ENCODE measurements at regions not wholly inside any gene's neighbourhood (a gene's known extent, or its start where the extent isn't known, plus 50 kb on each side); places are given as distances from the start of the nearest gene placed in this dataset.
A peak's percentile ranks its signal among the peaks of the same experiment; 100 is the strongest.
"Not testable (repeated sequence)": the region's sequence is repeated elsewhere in the genome, so short reads cannot be mapped to it uniquely, and the experiment has no call there.

- no peak for DNase-seq (ENCODE audit: low read depth)
Measured at GRCh38 chr1:234776876-234777855, 167.2 kb upstream of the IRF2BP2 start.

GRCh38 chr1:234776256-234776875 lies 166.4 kb upstream of the IRF2BP2 start:
- DNase-seq (ENCODE audit: low read depth) = no peak

GRCh38 chr1:234775477-234776246 lies 165.7 kb upstream of the IRF2BP2 start:
- no peak for DNase-seq (ENCODE audit: low read depth)

DNA sequence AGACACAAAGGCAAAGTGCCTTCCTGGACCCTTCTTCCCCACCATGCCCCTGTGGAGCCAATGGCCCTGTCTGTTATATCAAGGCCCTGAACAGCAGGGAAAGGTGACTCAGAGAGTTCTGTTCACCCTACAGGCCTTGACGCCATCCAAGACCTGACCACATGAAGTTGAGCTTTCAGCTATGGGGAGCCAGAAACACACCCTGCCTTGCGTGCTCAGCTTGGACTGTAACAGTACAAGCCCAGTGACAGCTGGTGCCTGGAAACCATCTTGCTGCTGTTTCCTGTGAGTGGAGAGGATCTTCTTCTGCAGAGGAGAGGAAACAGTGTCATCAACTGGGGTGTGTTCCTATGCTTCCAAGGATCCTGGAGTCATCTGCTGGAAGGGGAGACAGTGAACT lies 165.0 kb upstream of the IRF2BP2 start:
- no peak for DNase-seq (ENCODE audit: low read depth)

DNA sequence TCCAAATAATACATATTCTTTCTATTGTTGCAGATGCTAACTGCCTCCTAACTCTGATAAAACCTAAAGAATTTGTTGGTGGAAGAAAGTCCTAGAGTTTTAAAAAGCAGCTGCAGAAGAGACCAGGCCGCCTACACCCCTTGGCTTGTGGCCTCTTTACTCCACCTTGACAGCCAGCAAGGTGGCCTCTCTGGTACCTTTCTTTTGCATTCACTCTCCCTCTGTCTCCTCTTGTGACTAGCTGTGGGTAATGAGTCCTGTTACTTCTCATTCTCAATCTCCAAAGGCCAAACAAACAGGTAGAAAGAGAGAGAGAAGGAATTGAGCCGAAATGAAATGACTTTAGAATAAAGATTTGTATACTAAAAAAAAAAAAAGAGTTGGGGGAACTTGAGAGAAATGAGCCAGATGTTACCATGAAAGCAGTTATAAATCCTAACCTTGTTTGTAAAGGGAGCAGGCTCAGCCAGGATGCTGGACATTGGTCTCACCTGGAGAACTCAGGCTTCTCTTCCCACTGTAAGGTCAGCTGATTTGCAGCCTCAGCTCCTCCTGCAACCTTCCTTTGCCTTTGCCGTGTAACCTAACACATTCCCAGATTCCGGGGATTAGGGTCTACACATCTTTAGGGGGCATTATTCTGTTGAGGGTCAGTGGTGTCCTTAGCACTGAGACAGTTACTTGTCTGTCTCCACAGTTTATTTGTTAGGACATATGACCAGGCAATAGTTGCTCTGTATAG lies 164.1 kb upstream of the IRF2BP2 start:
- no peak for DNase-seq (ENCODE audit: low read depth)

- DNase-seq (ENCODE audit: low read depth) = peak; percentile 76
Measured at GRCh38 chr1:234772345-234773147, 162.6 kb upstream of the IRF2BP2 start.

DNA sequence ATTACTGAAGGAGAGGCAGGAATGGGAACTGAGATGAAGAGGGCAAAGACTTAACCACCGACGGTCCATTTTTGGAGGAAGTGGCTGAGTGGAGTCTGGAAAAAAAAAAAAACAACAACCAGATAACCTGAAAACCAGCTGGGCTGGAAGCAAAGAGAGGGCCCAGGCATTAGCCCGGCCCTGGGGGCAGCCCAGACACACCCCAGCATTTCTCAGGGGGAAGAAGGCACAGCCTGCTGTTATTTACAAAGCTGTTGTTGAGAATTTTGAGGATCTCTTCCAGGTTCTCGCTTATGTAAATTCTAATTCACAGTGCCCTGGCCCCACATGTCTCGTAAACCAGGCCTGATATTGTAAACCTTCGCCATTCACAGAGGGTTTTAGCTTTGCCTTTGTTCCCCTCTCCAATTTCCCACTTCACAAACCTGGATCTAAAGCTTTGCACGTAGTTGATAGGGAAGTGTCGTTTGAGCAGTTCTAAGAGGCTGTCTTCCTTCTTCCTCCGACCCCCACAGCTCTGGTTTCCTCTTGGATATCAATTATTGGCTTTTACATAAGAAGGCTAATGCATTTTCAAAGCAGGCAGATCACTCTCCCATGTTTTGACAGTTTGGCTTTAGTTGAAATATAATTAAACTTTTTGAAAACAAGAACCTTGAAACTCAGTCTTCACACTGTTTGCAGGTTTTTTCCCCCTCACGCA lies 161.8 kb upstream of the IRF2BP2 start:
- no peak for DNase-seq (ENCODE audit: low read depth)

GRCh38 chr1:234770924-234771540 lies 161.1 kb upstream of the IRF2BP2 start:
- DNase-seq (ENCODE audit: low read depth) = no peak

DNA sequence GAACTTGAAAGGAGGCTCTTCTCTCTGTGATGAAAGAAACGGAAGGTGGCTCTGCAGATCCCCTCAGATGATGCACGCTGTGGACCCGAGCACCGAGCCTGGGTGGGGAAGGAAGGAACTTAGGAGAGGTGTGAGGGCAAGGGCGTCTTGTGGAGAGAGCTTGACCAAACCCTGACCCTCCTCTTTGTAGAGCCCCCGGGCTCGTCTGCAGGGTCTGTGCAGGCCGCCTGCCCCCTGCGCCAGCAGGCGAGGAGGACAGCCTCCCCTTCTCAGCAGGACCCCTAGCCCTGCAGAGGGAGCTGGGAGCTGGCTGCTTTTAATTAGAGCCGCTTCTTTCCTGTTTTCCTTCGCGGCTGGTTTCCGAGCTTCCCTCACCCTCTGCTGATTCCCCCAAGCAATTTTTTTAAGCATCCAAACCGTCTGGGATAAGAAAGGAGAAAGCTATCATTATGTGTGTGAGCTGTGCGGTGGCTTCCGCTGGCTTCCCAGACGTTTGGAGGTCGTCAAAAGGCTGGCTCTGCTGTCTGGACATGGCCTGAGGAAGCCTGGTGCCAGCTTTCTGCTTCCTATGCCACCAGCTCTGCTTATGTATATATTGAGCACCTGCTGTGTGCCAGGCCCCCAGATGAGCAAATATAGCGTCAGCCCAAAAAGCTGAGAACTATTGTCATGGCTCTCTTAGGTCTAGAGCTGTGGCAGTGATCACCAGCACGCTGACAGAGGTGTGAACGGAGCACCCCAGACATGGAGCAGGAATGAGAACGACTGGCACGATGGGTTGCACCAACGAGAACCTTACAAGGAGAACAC lies 160.2 kb upstream of the IRF2BP2 start:
- no peak for DNase-seq (ENCODE audit: low read depth)

- no peak for DNase-seq (ENCODE audit: low read depth)
Measured at GRCh38 chr1:234769284-234769985, 159.5 kb upstream of the IRF2BP2 start.

GRCh38 chr1:234768569-234769283 lies 158.7 kb upstream of the IRF2BP2 start:
- DNase-seq (ENCODE audit: low read depth) = no peak

DNA sequence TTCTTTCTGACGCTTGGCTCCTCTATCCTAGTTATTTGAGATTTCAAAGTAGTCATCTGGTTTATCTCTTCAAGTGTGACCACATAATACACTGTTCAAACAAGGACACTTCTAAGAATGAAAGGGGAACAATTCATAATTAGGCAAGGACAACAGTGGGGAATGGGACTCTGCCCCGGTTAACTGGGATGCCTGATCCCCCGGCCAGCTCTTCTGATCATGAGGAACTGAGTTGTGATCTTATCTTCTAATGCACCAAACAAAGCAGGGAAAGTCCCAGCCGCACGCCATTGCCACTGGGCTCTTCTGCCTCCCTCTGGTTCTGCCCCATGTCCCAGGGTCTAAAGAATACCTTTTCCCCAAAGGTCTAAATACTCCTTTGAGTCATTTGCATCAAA lies 158.2 kb upstream of the IRF2BP2 start:
- DNase-seq (ENCODE audit: low read depth) = no peak

- DNase-seq (ENCODE audit: low read depth) = no peak
Measured at GRCh38 chr1:234765672-234766071, 155.7 kb upstream of the IRF2BP2 start.

DNA sequence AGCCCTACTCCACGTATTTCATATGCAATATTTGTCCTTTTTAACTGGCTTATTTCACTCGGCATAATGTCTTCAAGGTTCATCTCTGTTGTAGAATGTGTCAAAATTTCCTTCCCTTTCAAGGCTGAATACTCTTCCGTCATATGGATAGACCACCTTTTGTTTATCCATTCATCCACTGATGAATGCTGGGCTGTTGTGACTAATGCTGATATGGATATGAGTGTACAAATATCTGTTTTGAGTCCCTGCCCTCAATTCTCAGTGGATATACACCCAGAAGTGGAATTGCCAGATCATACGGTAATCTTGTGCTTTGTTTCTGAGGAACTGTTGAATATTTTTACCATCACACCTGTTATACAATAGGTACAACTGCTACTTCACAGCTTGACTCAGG lies 155.2 kb upstream of the IRF2BP2 start:
- DNase-seq (ENCODE audit: low read depth) = no peak

DNA sequence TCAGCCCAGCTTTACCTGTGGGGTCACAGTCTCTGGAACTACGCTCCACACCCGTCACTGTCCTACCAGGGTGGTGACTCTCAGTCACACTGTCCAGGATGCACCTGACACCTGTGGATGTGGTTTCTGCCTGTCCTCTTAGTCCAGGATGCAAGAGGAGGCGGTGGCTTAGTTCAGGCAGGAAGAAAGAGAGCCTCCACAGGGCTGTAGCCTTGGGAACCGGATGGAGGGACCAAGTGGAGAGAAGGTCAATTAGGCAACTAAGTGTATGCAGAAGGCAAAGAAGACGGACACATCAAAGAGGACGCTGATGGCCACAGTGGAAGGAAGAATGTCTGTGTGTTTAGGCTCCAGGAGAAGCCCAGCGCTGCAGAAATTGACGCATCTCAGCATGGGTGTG lies 153.9 kb upstream of the IRF2BP2 start:
- DNase-seq (ENCODE audit: low read depth) = no peak

- no peak for DNase-seq (ENCODE audit: low read depth)
Measured at GRCh38 chr1:234763367-234763766, 153.4 kb upstream of the IRF2BP2 start.

GRCh38 chr1:234762127-234762526 lies 152.1 kb upstream of the IRF2BP2 start:
- not testable (repeated sequence) for DNase-seq (ENCODE audit: low read depth)

DNA sequence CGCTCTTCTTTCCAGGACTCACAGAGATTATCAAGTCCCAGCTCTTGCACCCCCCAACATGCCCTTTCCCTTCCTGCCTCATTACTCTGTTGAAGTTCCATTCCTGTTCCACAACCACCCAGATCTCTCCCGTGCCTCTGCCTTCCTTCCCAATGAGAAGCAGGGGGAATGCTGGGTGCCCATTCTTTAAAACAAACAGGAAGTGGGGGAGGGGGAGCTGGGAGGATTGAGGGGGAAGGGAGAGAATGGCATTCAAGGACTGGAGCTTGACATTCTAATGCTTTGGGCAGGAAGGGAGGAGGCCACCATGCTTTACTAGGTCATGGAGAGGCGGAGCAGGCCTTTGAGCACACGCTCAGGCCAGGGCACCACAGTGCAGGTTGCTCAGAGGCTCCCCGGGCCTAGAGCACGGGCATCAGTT lies 150.3 kb upstream of the IRF2BP2 start:
- no peak for DNase-seq (ENCODE audit: low read depth)

Data from stimulated activated CD8-positive, alpha-beta memory T cell treated with anti-CD3 and anti-CD28 coated beads, Interleukin-15, amount 100 ng/mL, for 1 hour (primary cell).